ENCODE measurements at regions not wholly inside any gene's neighbourhood (a gene's known extent, or its start where the extent isn't known, plus 50 kb on each side); places are given as distances from the start of the nearest gene placed in this dataset.

GRCh38 chr12:125688881-125689280, 623.6 kb downstream of the AACS start:
- no peaks in the 10 kb centered on the region for H3K9me3 ChIP-seq (ENCODE audit: control insufficient read depth in 2 of 2, low read length in 2 of 2)
- H3K4me3 ChIP-seq (ENCODE audit: low read depth, low read length): no peak overlapping the region
- Mint-ChIP-seq H3K9me3 (peaks cover 0 to 10% (median 0%) of the 10 kb centered on the region in 7 donors), H3K27me3 (peaks cover 5% of the 10 kb centered on the region), H3K27ac (no peak overlapping the region), H3K36me3 (no peaks in the 10 kb centered on the region), H3K4me3 (no peak overlapping the region), H3K4me1 (no peaks in the 10 kb centered on the region)
- no peaks in the 10 kb centered on the region for H3K36me3 ChIP-seq (ENCODE audit: control insufficient read depth, insufficient read depth, low read length)
- DNase-seq (no peak), ATAC-seq (ENCODE audit: low read depth in 2 of 2) (no peak)
- no peak overlapping the region for H3K27ac ChIP-seq (ENCODE audit: insufficient read depth, low read length, poor library complexity, severe bottlenecking)
- H3K27me3 ChIP-seq (ENCODE audit: control insufficient read depth, insufficient read depth, low read length): no peaks in the 10 kb centered on the region
- no peaks in the 10 kb centered on the region for H3K4me1 ChIP-seq (ENCODE audit: control insufficient read depth, insufficient read depth, low read length, poor library complexity, severe bottlenecking)

GRCh38 chr12:125689576-125690410, 624.6 kb downstream of the AACS start:
- no peak overlapping the region for H3K4me3 Mint-ChIP-seq
- no peak for ATAC-seq (ENCODE audit: low read depth in 2 of 2)

GRCh38 chr12:125690841-125691240, 625.6 kb downstream of the AACS start:
- H3K27ac Mint-ChIP-seq: no peak overlapping the region
- Histone ChIP-seq H3K36me3 (ENCODE audit: control insufficient read depth, insufficient read depth, low read length) (no peaks in the 10 kb centered on the region), H3K4me1 (ENCODE audit: control insufficient read depth, insufficient read depth, low read length, poor library complexity, severe bottlenecking) (no peaks in the 10 kb centered on the region), H3K27ac (ENCODE audit: insufficient read depth, low read length, poor library complexity, severe bottlenecking) (no peak overlapping the region), H3K4me3 (ENCODE audit: low read depth, low read length) (no peak overlapping the region), H3K9me3 (ENCODE audit: control insufficient read depth in 2 of 2, low read length in 2 of 2) (no peaks in the 10 kb centered on the region), H3K27me3 (ENCODE audit: control insufficient read depth, insufficient read depth, low read length) (no peaks in the 10 kb centered on the region)
- no peaks in the 10 kb centered on the region for H3K36me3 Mint-ChIP-seq
- no peak for DNase-seq
- H3K9me3 Mint-ChIP-seq: peaks cover 0 to 10% (median 0%) of the 10 kb centered on the region in 7 donors
- no peaks in the 10 kb centered on the region for H3K4me1 Mint-ChIP-seq
- no peak overlapping the region for H3K4me3 Mint-ChIP-seq
- ATAC-seq (ENCODE audit: low read depth in 2 of 2): no peak
- H3K27me3 Mint-ChIP-seq: no peaks in the 10 kb centered on the region

More at GRCh38 chr12:125689576-125690410, 624.6 kb downstream of the AACS start:
- Histone ChIP-seq H3K4me3 (ENCODE audit: low read depth, low read length) (no peak overlapping the region), H3K36me3 (ENCODE audit: control insufficient read depth, insufficient read depth, low read length) (no peaks in the 10 kb centered on the region), H3K9me3 (ENCODE audit: control insufficient read depth in 2 of 2, low read length in 2 of 2) (no peaks in the 10 kb centered on the region), H3K4me1 (ENCODE audit: control insufficient read depth, insufficient read depth, low read length, poor library complexity, severe bottlenecking) (no peaks in the 10 kb centered on the region), H3K27me3 (ENCODE audit: control insufficient read depth, insufficient read depth, low read length) (no peaks in the 10 kb centered on the region), H3K27ac (ENCODE audit: insufficient read depth, low read length, poor library complexity, severe bottlenecking) (no peak overlapping the region)
- H3K4me1 Mint-ChIP-seq: no peaks in the 10 kb centered on the region
- H3K27me3 Mint-ChIP-seq: peaks cover 1% of the 10 kb centered on the region
- H3K9me3 Mint-ChIP-seq: peaks cover 0 to 10% (median 0%) of the 10 kb centered on the region in 7 donors
- H3K27ac Mint-ChIP-seq: no peak overlapping the region
- H3K36me3 Mint-ChIP-seq: no peaks in the 10 kb centered on the region
- no peak for DNase-seq

- H3K36me3 ChIP-seq (ENCODE audit: control insufficient read depth, insufficient read depth, low read length): no peaks in the 10 kb centered on the region
- no peaks in the 10 kb centered on the region for H3K27me3 ChIP-seq (ENCODE audit: control insufficient read depth, insufficient read depth, low read length)
- no peak overlapping the region for H3K4me3 ChIP-seq (ENCODE audit: low read depth, low read length)
- no peaks in the 10 kb centered on the region for H3K9me3 ChIP-seq (ENCODE audit: control insufficient read depth in 2 of 2, low read length in 2 of 2)
- H3K4me1 ChIP-seq (ENCODE audit: control insufficient read depth, insufficient read depth, low read length, poor library complexity, severe bottlenecking): no peaks in the 10 kb centered on the region
- H3K27me3 Mint-ChIP-seq: no peaks in the 10 kb centered on the region
- DNase-seq: no peak
- H3K4me1 Mint-ChIP-seq: no peaks in the 10 kb centered on the region
- ATAC-seq (ENCODE audit: low read depth in 2 of 2): no peak
- H3K4me3 Mint-ChIP-seq: no peak overlapping the region
- H3K27ac ChIP-seq (ENCODE audit: insufficient read depth, low read length, poor library complexity, severe bottlenecking): no peak overlapping the region
- no peaks in the 10 kb centered on the region for H3K36me3 Mint-ChIP-seq
- H3K27ac Mint-ChIP-seq: no peak overlapping the region
- peaks cover 0 to 9% (median 2%) of the 10 kb centered on the region in 7 donors for H3K9me3 Mint-ChIP-seq
Observed at GRCh38 chr12:125696054-125696453, 630.8 kb downstream of the AACS start.

- peaks cover 0 to 4% of the 10 kb centered on the region in 2 experiments for H3K9me3 ChIP-seq (ENCODE audit: control insufficient read depth in 2 of 2, low read length in 2 of 2)
- H3K4me3 ChIP-seq (ENCODE audit: low read depth, low read length): no peak overlapping the region
- H3K27me3 Mint-ChIP-seq: no peaks in the 10 kb centered on the region
- no peaks in the 10 kb centered on the region for H3K4me1 ChIP-seq (ENCODE audit: control insufficient read depth, insufficient read depth, low read length, poor library complexity, severe bottlenecking)
- H3K27me3 ChIP-seq (ENCODE audit: control insufficient read depth, insufficient read depth, low read length): no peaks in the 10 kb centered on the region
- no peak for ATAC-seq (ENCODE audit: low read depth in 2 of 2)
- H3K4me1 Mint-ChIP-seq: no peaks in the 10 kb centered on the region
- peaks cover 0 to 16% (median 0%) of the 10 kb centered on the region in 7 donors for H3K9me3 Mint-ChIP-seq
- H3K4me3 Mint-ChIP-seq: no peak overlapping the region
- H3K36me3 Mint-ChIP-seq: no peaks in the 10 kb centered on the region
- no peak overlapping the region for H3K27ac Mint-ChIP-seq
- H3K27ac ChIP-seq (ENCODE audit: insufficient read depth, low read length, poor library complexity, severe bottlenecking): no peak overlapping the region
- DNase-seq: no peak
- H3K36me3 ChIP-seq (ENCODE audit: control insufficient read depth, insufficient read depth, low read length): no peaks in the 10 kb centered on the region
Observed at GRCh38 chr12:125704803-125705202, 639.6 kb downstream of the AACS start.

- no peaks in the 10 kb centered on the region for H3K36me3 Mint-ChIP-seq
- ATAC-seq (ENCODE audit: low read depth in 2 of 2) (no peak), DNase-seq (no peak)
- H3K9me3 Mint-ChIP-seq: peaks cover 5 to 25% (median 10%) of the 10 kb centered on the region in 7 donors
- H3K4me3 ChIP-seq (ENCODE audit: low read depth, low read length): no peak overlapping the region
- H3K36me3 ChIP-seq (ENCODE audit: control insufficient read depth, insufficient read depth, low read length): no peaks in the 10 kb centered on the region
- H3K27me3 ChIP-seq (ENCODE audit: control insufficient read depth, insufficient read depth, low read length): no peaks in the 10 kb centered on the region
- no peaks in the 10 kb centered on the region for H3K27me3 Mint-ChIP-seq
- no peak overlapping the region for H3K27ac ChIP-seq (ENCODE audit: insufficient read depth, low read length, poor library complexity, severe bottlenecking)
- peaks cover 5 to 15% of the 10 kb centered on the region in 2 experiments for H3K9me3 ChIP-seq (ENCODE audit: control insufficient read depth in 2 of 2, low read length in 2 of 2)
- no peak overlapping the region for H3K27ac Mint-ChIP-seq
- no peak overlapping the region for H3K4me3 Mint-ChIP-seq
- peaks cover 0 to 3% (median 0%) of the 10 kb centered on the region in 4 donors for H3K4me1 Mint-ChIP-seq
- no peaks in the 10 kb centered on the region for H3K4me1 ChIP-seq (ENCODE audit: control insufficient read depth, insufficient read depth, low read length, poor library complexity, severe bottlenecking)
Observed at GRCh38 chr12:125720961-125721360, 655.7 kb downstream of the AACS start.

GRCh38 chr12:125734137-125734536, 668.9 kb downstream of the AACS start:
- Histone ChIP-seq H3K9me3 (ENCODE audit: control insufficient read depth in 2 of 2, low read length in 2 of 2) (peaks cover 0 to 2% of the 10 kb centered on the region in 2 experiments), H3K4me1 (ENCODE audit: control insufficient read depth, insufficient read depth, low read length, poor library complexity, severe bottlenecking) (no peaks in the 10 kb centered on the region), H3K4me3 (ENCODE audit: low read depth, low read length) (no peak overlapping the region), H3K27ac (ENCODE audit: insufficient read depth, low read length, poor library complexity, severe bottlenecking) (no peak overlapping the region), H3K36me3 (ENCODE audit: control insufficient read depth, insufficient read depth, low read length) (no peaks in the 10 kb centered on the region), H3K27me3 (ENCODE audit: control insufficient read depth, insufficient read depth, low read length) (no peaks in the 10 kb centered on the region)
- no peak for DNase-seq
- peak overlapping the region in 1 of 4 donors; percentile 61 for H3K4me3 Mint-ChIP-seq
- H3K27ac Mint-ChIP-seq: no peak overlapping the region
- peaks cover 3 to 14% (median 6%) of the 10 kb centered on the region in 7 donors for H3K9me3 Mint-ChIP-seq
- no peaks in the 10 kb centered on the region for H3K36me3 Mint-ChIP-seq
- ATAC-seq (ENCODE audit: low read depth in 2 of 2): no peak
- H3K27me3 Mint-ChIP-seq: no peaks in the 10 kb centered on the region
- H3K4me1 Mint-ChIP-seq: no peaks in the 10 kb centered on the region

- Mint-ChIP-seq H3K4me1 (no peaks in the 10 kb centered on the region), H3K4me3 (no peak overlapping the region), H3K27me3 (no peaks in the 10 kb centered on the region), H3K36me3 (no peaks in the 10 kb centered on the region), H3K9me3 (peaks cover 1 to 29% (median 6%) of the 10 kb centered on the region in 7 donors), H3K27ac (no peak overlapping the region)
- no peaks in the 10 kb centered on the region for H3K4me1 ChIP-seq (ENCODE audit: control insufficient read depth, insufficient read depth, low read length, poor library complexity, severe bottlenecking)
- DNase-seq (no peak), ATAC-seq (ENCODE audit: low read depth in 2 of 2) (no peak)
- H3K4me3 ChIP-seq (ENCODE audit: low read depth, low read length): no peak overlapping the region
- no peak overlapping the region for H3K27ac ChIP-seq (ENCODE audit: insufficient read depth, low read length, poor library complexity, severe bottlenecking)
- no peaks in the 10 kb centered on the region for H3K27me3 ChIP-seq (ENCODE audit: control insufficient read depth, insufficient read depth, low read length)
- peaks cover 0 to 2% of the 10 kb centered on the region in 2 experiments for H3K9me3 ChIP-seq (ENCODE audit: control insufficient read depth in 2 of 2, low read length in 2 of 2)
- no peaks in the 10 kb centered on the region for H3K36me3 ChIP-seq (ENCODE audit: control insufficient read depth, insufficient read depth, low read length)
Observed at GRCh38 chr12:125738211-125738610, 673.0 kb downstream of the AACS start.
